ENCODE measurements at regions not wholly inside any gene's neighbourhood (a gene's known extent, or its start where the extent isn't known, plus 50 kb on each side); places are given as distances from the start of the nearest gene placed in this dataset.
"Not testable (repeated sequence)": the region's sequence is repeated elsewhere in the genome, so short reads cannot be mapped to it uniquely, and the experiment has no call there.

DNA sequence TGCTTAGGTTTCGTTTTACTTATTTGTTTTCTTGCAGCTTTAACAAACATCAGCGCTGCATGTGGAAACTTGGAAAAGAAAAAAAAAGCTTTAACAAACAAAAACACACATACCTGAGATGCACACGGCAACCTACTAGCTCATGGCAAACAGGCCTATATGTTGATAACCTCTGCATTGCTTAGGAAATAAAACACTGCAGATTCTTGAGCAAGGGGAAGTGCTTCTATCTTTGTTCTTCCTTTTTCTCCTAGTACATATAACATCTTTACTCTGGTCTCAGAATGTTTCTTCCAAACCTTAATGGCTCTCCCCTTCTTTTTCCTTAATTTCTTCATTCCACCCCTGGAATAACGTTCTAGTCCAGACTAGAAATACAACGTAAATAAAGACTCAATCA lies 142.9 kb upstream of the NBPF9 start:
- TF ChIP-seq, protein P1, sequence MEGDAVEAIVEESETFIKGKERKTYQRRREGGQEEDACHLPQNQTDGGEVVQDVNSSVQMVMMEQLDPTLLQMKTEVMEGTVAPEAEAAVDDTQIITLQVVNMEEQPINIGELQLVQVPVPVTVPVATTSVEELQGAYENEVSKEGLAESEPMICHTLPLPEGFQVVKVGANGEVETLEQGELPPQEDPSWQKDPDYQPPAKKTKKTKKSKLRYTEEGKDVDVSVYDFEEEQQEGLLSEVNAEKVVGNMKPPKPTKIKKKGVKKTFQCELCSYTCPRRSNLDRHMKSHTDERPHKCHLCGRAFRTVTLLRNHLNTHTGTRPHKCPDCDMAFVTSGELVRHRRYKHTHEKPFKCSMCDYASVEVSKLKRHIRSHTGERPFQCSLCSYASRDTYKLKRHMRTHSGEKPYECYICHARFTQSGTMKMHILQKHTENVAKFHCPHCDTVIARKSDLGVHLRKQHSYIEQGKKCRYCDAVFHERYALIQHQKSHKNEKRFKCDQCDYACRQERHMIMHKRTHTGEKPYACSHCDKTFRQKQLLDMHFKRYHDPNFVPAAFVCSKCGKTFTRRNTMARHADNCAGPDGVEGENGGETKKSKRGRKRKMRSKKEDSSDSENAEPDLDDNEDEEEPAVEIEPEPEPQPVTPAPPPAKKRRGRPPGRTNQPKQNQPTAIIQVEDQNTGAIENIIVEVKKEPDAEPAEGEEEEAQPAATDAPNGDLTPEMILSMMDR (IDR thresholded peaks at IDR 0.05) = not testable (repeated sequence)
- not testable (repeated sequence) for TF ChIP-seq POLR2A (IDR thresholded peaks at IDR 0.05)

All from lower leg skin (tissue), 3 donors.